Lower lobe of right lung (tissue), 2 donors: ENCODE measurements at regions not wholly inside any gene's neighbourhood (a gene's known extent, or its start where the extent isn't known, plus 50 kb on each side); places are given as distances from the start of the nearest gene placed in this dataset.

ENCODE experiments used
- ATAC-seq, 2 donors: fragments of 200-7000 bp; cut with Tn5 transposase; one replicate each; pipeline ENCODE4 v1.9.1; 2020 to 2022; ENCODE audit warnings: mild to moderate bottlenecking in 2 of 2, moderate library complexity in 2 of 2
- DNase-seq: peaks from one replicate; pipeline ENCODE4 v3.0.0-alpha.2; 2020
- H3K27ac ChIP-seq: fragments of 200-600 bp; one replicate; pipeline ENCODE4 v1.8.0; 2022
- H3K27me3 ChIP-seq: fragments of 200-600 bp; one replicate; pipeline ENCODE4 v1.8.0; 2022; ENCODE audit warnings: low read depth
- H3K36me3 ChIP-seq: fragments of 200-600 bp; one replicate; pipeline ENCODE4 v1.8.0; 2022; ENCODE audit warnings: mild to moderate bottlenecking
- H3K4me1 ChIP-seq: fragments of 200-600 bp; one replicate; pipeline ENCODE4 v1.8.0; 2022
- H3K4me3 ChIP-seq: fragments of 200-600 bp; one replicate; pipeline ENCODE4 v1.8.0; 2022; ENCODE audit warnings: mild to moderate bottlenecking
- H3K9me3 ChIP-seq: fragments of 200-600 bp; one replicate; pipeline ENCODE4 v1.8.0; 2022
- intact Hi-C: fragments of 100-400 bp; cut with DNase I; formaldehyde crosslinking; loops from one replicate; pipeline ENCODE4 v1.11.0; 2022
- TF ChIP-seq, protein P1 (sequence below): fragments of 200-600 bp; IDR thresholded peaks from one replicate; pipeline ENCODE4 v1.8.0; 2022; ENCODE audit warnings: antibody characterized with exemption, mild to moderate bottlenecking
- donor health status: DM: no; HTN: yes; CAD: no; lungs with severe emphysema.

DNA sequence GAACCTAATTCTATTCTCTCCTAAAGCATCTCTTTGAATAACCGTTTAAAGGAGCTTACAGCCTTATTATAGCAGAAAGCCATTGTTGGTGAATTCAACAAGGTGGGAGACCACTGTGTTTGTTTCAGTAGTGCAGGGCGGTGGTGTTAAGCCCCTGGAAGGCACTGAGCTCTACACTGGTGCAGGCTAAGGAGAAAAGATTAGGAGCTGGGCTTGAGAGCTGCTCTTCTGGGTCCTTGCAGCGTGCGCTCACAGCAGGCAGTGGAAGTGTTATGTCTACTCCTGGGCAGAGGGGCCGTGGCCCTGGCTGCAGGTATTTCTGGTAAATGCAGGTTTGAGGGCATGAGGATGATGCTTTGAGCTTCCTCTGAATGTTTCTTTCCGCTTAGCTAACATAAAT, 361.2 kb downstream of the RNF144B start:
- Histone ChIP-seq H3K4me3 (no peak overlapping the region), H3K27ac (no peak overlapping the region), H3K9me3 (no peaks in the 10 kb centered on the region), H3K4me1 (no peaks in the 10 kb centered on the region), H3K36me3 (no peaks in the 10 kb centered on the region), H3K27me3 (no peaks in the 10 kb centered on the region)
- TF ChIP-seq, protein P1, sequence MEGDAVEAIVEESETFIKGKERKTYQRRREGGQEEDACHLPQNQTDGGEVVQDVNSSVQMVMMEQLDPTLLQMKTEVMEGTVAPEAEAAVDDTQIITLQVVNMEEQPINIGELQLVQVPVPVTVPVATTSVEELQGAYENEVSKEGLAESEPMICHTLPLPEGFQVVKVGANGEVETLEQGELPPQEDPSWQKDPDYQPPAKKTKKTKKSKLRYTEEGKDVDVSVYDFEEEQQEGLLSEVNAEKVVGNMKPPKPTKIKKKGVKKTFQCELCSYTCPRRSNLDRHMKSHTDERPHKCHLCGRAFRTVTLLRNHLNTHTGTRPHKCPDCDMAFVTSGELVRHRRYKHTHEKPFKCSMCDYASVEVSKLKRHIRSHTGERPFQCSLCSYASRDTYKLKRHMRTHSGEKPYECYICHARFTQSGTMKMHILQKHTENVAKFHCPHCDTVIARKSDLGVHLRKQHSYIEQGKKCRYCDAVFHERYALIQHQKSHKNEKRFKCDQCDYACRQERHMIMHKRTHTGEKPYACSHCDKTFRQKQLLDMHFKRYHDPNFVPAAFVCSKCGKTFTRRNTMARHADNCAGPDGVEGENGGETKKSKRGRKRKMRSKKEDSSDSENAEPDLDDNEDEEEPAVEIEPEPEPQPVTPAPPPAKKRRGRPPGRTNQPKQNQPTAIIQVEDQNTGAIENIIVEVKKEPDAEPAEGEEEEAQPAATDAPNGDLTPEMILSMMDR, result no peak
- DNase-seq, result no peak
- intact Hi-C loops, result no loop called here
- no peak for ATAC-seq

DNA sequence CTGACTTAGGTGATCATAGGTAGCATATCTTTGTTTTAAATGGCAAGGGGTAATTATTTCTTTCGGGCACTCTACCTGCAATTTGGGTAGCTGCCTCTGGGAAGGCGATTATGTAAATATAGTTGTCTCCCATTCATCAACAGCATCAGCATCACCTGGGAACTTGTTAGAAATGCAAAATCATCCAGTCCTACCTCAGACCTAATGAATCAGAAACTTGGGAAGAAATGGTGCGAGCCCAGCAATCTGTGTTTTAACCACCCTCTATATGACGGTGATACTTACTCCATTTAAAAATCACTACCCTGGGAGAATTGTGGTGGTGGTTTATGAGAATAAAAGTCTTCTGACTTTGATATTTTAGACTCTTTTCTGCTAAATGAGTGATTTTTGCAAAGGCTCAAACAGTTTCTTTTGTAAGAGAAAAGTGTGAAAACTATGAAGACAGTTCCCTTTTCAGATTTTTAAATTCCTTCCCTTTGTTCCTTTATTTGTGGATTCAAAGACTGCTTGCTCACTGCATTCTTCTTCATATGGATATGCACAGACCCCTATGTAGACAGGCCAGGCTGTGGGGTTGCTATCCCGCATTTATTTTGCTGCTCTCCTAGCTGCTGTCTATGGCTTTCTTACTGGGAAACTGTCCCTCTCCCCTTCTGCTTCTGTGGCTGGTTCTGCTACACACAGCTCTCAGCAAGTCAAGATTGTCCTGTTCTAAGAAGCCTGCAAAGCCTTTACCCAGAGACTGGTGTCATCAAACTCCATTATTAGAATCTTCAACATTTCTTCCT, 365.3 kb downstream of the RNF144B start:
- no peaks in the 10 kb centered on the region for H3K4me1 ChIP-seq
- H3K27me3 ChIP-seq, result no peaks in the 10 kb centered on the region
- H3K36me3 ChIP-seq, result no peaks in the 10 kb centered on the region
- DNase-seq, result no peak
- H3K27ac ChIP-seq, result no peak overlapping the region
- H3K4me3 ChIP-seq, result no peak overlapping the region
- intact Hi-C loops, result no loop called here
- TF ChIP-seq, protein P1, result no peak
- no peak for ATAC-seq
- H3K9me3 ChIP-seq, result no peaks in the 10 kb centered on the region

DNA sequence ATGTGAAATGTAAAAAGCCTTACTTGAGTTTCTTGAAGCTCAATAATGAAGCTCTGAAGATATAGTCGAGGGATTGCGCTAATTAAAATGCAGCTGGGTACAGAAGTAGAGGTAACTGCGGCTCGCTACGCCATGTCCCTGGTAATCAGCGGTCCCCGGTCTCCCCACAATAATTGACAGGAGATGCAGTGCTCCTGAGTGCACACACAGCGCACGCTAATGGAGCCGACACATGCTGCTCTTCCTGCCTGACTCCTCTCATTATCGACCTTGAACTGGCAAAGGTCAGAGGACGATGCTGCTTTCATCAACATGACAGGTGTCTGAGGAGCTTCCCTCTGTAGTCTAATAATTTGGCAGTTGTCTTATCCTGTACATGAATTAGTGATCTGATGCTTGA, 365.9 kb downstream of the RNF144B start:
- DNase-seq, result no peak
- no peak overlapping the region for H3K27ac ChIP-seq
- intact Hi-C loops, result no loop called here

DNA sequence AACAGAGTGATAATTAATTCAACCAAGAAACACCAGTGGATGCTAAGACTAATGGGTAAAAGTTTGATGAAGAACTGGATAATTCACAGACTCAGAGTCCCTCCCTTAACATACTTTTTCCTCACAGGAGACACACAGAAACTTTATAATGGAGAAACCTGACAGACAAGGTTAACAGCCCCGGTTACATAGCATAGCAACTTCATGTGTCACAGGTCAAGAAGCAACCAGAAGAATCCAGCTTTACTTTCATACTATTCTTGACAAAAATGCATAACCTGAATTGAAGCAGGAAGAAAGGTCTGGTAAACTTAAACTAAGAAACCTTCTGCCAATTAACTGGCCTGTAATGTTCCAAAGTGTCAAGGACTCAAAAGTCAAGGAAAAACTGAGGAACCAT, 375.9 kb downstream of the RNF144B start:
- DNase-seq, result no peak
- no peak overlapping the region for H3K4me3 ChIP-seq
- intact Hi-C loops, result no loop called here
- no peak for ATAC-seq
- H3K4me1 ChIP-seq, result no peaks in the 10 kb centered on the region
- no peaks in the 10 kb centered on the region for H3K36me3 ChIP-seq
- no peak overlapping the region for H3K27ac ChIP-seq
- no peaks in the 10 kb centered on the region for H3K9me3 ChIP-seq
- H3K27me3 ChIP-seq, result no peaks in the 10 kb centered on the region
- TF ChIP-seq, protein P1, result no peak

More for the DNA sequence above, 365.9 kb downstream of the RNF144B start:
- TF ChIP-seq, protein P1, result no peak
- Histone ChIP-seq H3K9me3 (no peaks in the 10 kb centered on the region), H3K36me3 (no peaks in the 10 kb centered on the region), H3K4me1 (no peaks in the 10 kb centered on the region), H3K27me3 (no peaks in the 10 kb centered on the region), H3K4me3 (no peak overlapping the region)
- ATAC-seq, result no peak

DNA sequence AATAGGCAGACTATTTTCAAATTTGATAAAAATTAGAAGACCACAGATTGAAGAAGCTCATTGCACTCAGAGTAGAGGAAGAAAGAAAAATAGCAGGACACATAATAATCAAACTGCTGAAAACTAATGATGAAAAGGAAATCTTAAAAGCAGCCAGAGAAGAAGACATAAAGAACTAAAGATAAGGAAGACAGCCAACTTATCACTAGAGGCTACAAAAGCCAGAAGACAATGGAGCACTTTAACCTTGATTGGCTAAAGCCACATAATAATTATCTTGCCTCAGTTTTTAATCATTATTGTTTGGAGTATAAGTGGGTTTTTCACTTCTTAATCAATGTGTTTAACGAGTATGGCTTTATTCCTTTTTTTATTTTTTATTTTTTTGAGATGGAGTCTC, 397.6 kb downstream of the RNF144B start:
- TF ChIP-seq, protein P1, result no peak
- Histone ChIP-seq H3K9me3 (no peaks in the 10 kb centered on the region), H3K27me3 (no peaks in the 10 kb centered on the region), H3K4me1 (no peaks in the 10 kb centered on the region), H3K27ac (no peak overlapping the region), H3K4me3 (no peak overlapping the region), H3K36me3 (no peaks in the 10 kb centered on the region)
- ATAC-seq (no peak), DNase-seq (no peak)
- intact Hi-C loops, result no loop called here
